Panc1 (cell line): ENCODE measurements at regions not wholly inside any gene's neighbourhood (a gene's known extent, or its start where the extent isn't known, plus 50 kb on each side); places are given as distances from the start of the nearest gene placed in this dataset.

Experiments
- ATAC-seq: fragments of 200-7000 bp; cut with Tn5 transposase; 2 replicates; pipeline ENCODE4 v1.9.1; 2020; ENCODE audit warnings: mild to moderate bottlenecking, moderate library complexity
- BruUV-seq: library from RNA; stranded (reverse); fragments of 400-500 nt; replicated peaks from 2 replicates; lab custom pipeline; 2021; lab: Mats Ljungman, UMichigan
- CTCF ChIA-PET: fragments of 300-600 bp; sonication (Branson Sonifier 250); formaldehyde crosslinking; loops from one replicate; lab custom pipeline; 2022; ENCODE audit warnings: antibody characterized with exemption; lab: Charles Lee
- POLR2A ChIA-PET: fragments of 300-600 bp; sonication (Branson Sonifier 250); formaldehyde crosslinking; loops from one replicate; lab custom pipeline; 2022; ENCODE audit warnings: antibody characterized with exemption; lab: Charles Lee
- DNase-seq: peaks from one replicate; pipeline ENCODE4 v3.0.0-alpha.2; 2010; ENCODE audit warnings: low read depth, low spot score
- H3K27ac ChIP-seq: 2 replicates; pipeline ENCODE4 v1.5.1; 2011; ENCODE audit warnings: mild to moderate bottlenecking, low read length, inconsistent platforms
- H3K27me3 ChIP-seq: fragments of 200-500 bp; sonication (Bioruptor generic); 2 replicates; pipeline ENCODE4 v1.6.0; 2014; ENCODE audit warnings: low read length, inconsistent platforms; ENCODE audit not compliant: control insufficient read depth, insufficient read depth
- H3K36me3 ChIP-seq: fragments of 200-500 bp; sonication (Bioruptor generic); 2 replicates; pipeline ENCODE4 v1.5.1; 2014; ENCODE audit warnings: inconsistent platforms, mild to moderate bottlenecking, low read length, moderate library complexity; ENCODE audit not compliant: control insufficient read depth, insufficient read depth
- H3K4me1 ChIP-seq: 2 replicates; pipeline ENCODE4 v1.5.1; 2011; ENCODE audit warnings: inconsistent platforms, mild to moderate bottlenecking, low read length, moderate library complexity; ENCODE audit not compliant: control insufficient read depth, insufficient read depth
- H3K4me3 ChIP-seq, 2 experiments: 2 replicates each; pipeline ENCODE4 v1.5.1; 2011 to 2012; ENCODE audit warnings: low read depth in 2 of 2, low read length in 2 of 2, mild to moderate bottlenecking in 2 of 2, inconsistent platforms in 1 of 2, moderate library complexity in 1 of 2
- H3K9me3 ChIP-seq: fragments of 200-500 bp; sonication (Bioruptor generic); 2 replicates; pipeline ENCODE4 v1.5.1; 2014; ENCODE audit warnings: low read depth, mild to moderate bottlenecking, inconsistent platforms, low read length, moderate library complexity; ENCODE audit not compliant: control insufficient read depth, insufficient read depth
- POLR2AphosphoS5 ChIP-seq: IDR thresholded peaks from 2 replicates; pipeline ENCODE4 v1.6.1; 2012; ENCODE audit warnings: mild to moderate bottlenecking, low read depth, low read length, moderate library complexity
- SIN3A ChIP-seq: IDR thresholded peaks from 2 replicates; pipeline ENCODE4 v1.6.1; 2012; ENCODE audit warnings: low read depth, mild to moderate bottlenecking, low read length, moderate library complexity, borderline replicate concordance; ENCODE audit not compliant: insufficient read depth
- TCF7L2 ChIP-seq: IDR thresholded peaks from 2 replicates; pipeline ENCODE4 v1.6.1; 2011; ENCODE audit warnings: mild to moderate bottlenecking, low read depth, low read length, inconsistent platforms
- in situ Hi-C: cut with HindIII; loops from 2 replicates; pipeline ENCODE4 v1.10.0; 2016; ENCODE audit warnings: low sequenced_read_pairs, low pct_unique_long_range_greater_than_20kb
- intact Hi-C: fragments of 100-400 bp; cut with micrococcal nuclease; formaldehyde crosslinking; loops from one replicate; pipeline ENCODE4 v1.10.0; 2022; ENCODE audit not compliant: unreplicated experiment
- TF ChIP-seq, protein P1 (sequence below): fragments of 450-650 bp; IDR thresholded peaks from 2 replicates; pipeline ENCODE4 v1.5.1; 2017; ENCODE audit warnings: mild to moderate bottlenecking
- TF ChIP-seq, protein P2 (sequence below), 2 experiments: IDR thresholded peaks; 2 replicates each; pipeline ENCODE4 v1.6.1; 2011 to 2012; ENCODE audit warnings: low read depth in 2 of 2, control low read depth in 1 of 2, low read length in 1 of 2, mild to moderate bottlenecking in 1 of 2, moderate library complexity in 1 of 2; ENCODE audit not compliant: insufficient read depth in 1 of 2

DNA sequence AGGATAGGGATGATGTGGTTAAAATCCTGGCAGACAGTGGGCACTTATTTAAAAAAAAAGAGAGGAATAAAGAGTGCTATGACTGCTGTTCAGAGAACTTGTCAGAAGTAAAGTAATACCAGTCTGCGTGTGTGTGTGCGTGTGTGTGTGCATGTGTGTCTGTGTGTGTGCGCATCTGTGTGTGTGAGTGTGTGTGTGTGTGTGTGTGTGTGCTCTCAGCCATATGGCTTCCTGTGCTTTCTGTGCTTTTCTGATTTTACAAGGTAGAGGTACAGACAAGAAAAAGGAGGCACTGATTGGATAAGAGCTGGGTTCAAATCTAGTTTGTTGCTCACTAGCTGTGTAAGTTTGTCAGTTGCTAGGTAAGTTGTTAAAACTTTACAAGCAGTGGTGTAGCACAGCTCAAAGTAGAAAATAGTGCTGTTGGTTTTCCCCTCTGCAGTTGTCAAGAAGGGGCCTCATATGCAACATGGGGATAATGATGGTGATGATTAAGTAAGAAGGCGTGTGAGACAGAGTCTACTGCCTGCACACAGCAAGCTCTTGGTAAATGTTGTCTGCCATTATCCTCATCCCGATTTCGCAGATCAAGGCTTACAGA, 155.3 kb upstream of the ZNF217 start:
- Histone ChIP-seq H3K27ac (peak overlapping the region; percentile 98), H3K4me3 (no peak overlapping the region), H3K36me3 (no peaks in the 10 kb centered on the region), H3K9me3 (no peaks in the 10 kb centered on the region), H3K27me3 (no peaks in the 10 kb centered on the region), H3K4me1 (peaks cover 66% of the 10 kb centered on the region)
- in situ Hi-C loops: no loop called here
- TF ChIP-seq, protein P1, sequence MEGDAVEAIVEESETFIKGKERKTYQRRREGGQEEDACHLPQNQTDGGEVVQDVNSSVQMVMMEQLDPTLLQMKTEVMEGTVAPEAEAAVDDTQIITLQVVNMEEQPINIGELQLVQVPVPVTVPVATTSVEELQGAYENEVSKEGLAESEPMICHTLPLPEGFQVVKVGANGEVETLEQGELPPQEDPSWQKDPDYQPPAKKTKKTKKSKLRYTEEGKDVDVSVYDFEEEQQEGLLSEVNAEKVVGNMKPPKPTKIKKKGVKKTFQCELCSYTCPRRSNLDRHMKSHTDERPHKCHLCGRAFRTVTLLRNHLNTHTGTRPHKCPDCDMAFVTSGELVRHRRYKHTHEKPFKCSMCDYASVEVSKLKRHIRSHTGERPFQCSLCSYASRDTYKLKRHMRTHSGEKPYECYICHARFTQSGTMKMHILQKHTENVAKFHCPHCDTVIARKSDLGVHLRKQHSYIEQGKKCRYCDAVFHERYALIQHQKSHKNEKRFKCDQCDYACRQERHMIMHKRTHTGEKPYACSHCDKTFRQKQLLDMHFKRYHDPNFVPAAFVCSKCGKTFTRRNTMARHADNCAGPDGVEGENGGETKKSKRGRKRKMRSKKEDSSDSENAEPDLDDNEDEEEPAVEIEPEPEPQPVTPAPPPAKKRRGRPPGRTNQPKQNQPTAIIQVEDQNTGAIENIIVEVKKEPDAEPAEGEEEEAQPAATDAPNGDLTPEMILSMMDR: no peak
- TF ChIP-seq POLR2AphosphoS5: no peak; the same call in 1 of the 2 replicates
- TF ChIP-seq, protein P2, sequence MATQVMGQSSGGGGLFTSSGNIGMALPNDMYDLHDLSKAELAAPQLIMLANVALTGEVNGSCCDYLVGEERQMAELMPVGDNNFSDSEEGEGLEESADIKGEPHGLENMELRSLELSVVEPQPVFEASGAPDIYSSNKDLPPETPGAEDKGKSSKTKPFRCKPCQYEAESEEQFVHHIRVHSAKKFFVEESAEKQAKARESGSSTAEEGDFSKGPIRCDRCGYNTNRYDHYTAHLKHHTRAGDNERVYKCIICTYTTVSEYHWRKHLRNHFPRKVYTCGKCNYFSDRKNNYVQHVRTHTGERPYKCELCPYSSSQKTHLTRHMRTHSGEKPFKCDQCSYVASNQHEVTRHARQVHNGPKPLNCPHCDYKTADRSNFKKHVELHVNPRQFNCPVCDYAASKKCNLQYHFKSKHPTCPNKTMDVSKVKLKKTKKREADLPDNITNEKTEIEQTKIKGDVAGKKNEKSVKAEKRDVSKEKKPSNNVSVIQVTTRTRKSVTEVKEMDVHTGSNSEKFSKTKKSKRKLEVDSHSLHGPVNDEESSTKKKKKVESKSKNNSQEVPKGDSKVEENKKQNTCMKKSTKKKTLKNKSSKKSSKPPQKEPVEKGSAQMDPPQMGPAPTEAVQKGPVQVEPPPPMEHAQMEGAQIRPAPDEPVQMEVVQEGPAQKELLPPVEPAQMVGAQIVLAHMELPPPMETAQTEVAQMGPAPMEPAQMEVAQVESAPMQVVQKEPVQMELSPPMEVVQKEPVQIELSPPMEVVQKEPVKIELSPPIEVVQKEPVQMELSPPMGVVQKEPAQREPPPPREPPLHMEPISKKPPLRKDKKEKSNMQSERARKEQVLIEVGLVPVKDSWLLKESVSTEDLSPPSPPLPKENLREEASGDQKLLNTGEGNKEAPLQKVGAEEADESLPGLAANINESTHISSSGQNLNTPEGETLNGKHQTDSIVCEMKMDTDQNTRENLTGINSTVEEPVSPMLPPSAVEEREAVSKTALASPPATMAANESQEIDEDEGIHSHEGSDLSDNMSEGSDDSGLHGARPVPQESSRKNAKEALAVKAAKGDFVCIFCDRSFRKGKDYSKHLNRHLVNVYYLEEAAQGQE (IDR thresholded peaks at IDR 0.05; ENCODE audit: insufficient read depth in 1 of 2, low read depth in 2 of 2, low read length in 1 of 2): no peak
- TF ChIP-seq SIN3A: no peak
- no peak for TF ChIP-seq TCF7L2
- POLR2A ChIA-PET: interaction anchor here (0.6 to 1.0 kb wide), 7 partner anchors 11 to 179 kb away, joined by 3 to 9 read pairs (median 5); no protein-coding TSS in a partner anchor
- intact Hi-C loops: no loop called here
- CTCF ChIA-PET: interaction anchor here (0.6 kb wide), 1 partner anchor 41 kb away, joined by 3 read pairs; no protein-coding TSS in a partner anchor
- no peak for DNase-seq
- ATAC-seq: peak; percentile 57
- no TSS peak for BruUV-seq

DNA sequence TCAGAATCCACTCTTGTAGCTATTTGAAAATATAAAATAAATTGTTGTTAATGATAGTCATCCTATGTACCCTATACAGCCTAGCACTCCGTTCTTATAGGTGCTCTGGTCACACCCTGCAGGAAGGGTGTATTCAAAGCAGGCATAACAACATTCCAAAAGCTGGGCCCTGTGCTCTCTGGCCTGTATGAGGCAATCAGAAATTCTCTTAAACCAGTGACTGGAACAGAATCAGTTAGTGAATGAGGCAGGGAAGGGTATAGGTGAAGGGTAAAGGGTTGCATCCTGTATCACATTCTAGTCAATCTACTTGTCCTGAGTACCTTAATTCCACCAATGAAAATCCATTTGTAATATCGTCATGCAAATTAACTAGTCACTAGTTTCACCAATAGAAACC, 154.5 kb upstream of the ZNF217 start:
- H3K27me3 ChIP-seq: no peaks in the 10 kb centered on the region
- H3K4me1 ChIP-seq: peaks cover 62% of the 10 kb centered on the region
- in situ Hi-C loops (no loop called here), intact Hi-C loops (no loop called here)
- POLR2A ChIA-PET: interaction anchor here (0.5 to 0.7 kb wide), 4 partner anchors 10 to 180 kb away, joined by 3 to 5 read pairs (median 4); no protein-coding TSS in a partner anchor
- CTCF ChIA-PET: no interaction called here
- ATAC-seq (peak; percentile 62), DNase-seq (no peak)
- no peaks in the 10 kb centered on the region for H3K36me3 ChIP-seq
- peak overlapping the region; percentile 98 for H3K27ac ChIP-seq
- no peak overlapping the region for H3K4me3 ChIP-seq
- H3K9me3 ChIP-seq: no peaks in the 10 kb centered on the region
- BruUV-seq: no TSS peak
- TF ChIP-seq TCF7L2: peak; percentile 38; the same call in 1 of the 2 replicates
- no peak for TF ChIP-seq SIN3A
- peak; percentile 19; the same call in 1 of the 2 replicates for TF ChIP-seq POLR2AphosphoS5
- TF ChIP-seq, protein P2 (IDR thresholded peaks at IDR 0.05; ENCODE audit: insufficient read depth in 1 of 2, low read depth in 2 of 2, low read length in 1 of 2): no peak
- TF ChIP-seq, protein P1: no peak
